ENCODE measurements at regions not wholly inside any gene's neighbourhood (a gene's known extent, or its start where the extent isn't known, plus 50 kb on each side); places are given as distances from the start of the nearest gene placed in this dataset.

DNA sequence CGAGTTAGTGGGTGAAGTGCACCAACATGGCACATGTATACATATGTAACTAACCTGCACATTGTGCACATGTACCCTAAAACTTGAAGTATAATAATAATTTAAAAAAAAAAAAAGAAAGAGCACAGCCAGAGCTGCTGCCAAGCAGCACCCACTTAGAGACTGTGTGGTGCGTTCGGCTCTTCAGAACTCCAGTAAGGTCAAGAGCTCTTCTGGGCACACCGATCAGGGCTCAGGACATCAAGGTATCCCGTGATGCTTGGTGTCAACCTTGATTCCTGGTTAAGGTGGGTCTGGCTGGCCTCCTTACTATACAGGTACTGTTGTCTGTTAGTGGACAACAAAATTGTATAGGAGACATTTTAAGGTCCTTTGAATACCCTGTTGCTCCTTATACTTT lies 385.7 kb upstream of the AKR1E2 start:
- Histone ChIP-seq H3K4me1 (ENCODE audit: insufficient read depth, low read length) (no peaks in the 10 kb centered on the region), H3K27me3 (ENCODE audit: insufficient read depth, low read length) (no peaks in the 10 kb centered on the region), H3K4me2 (ENCODE audit: low read length) (no peak overlapping the region), H4K20me1 (ENCODE audit: insufficient read depth, low read length) (no peaks in the 10 kb centered on the region), H3K27ac (ENCODE audit: low read depth, low read length) (no peak overlapping the region), H3K79me2 (ENCODE audit: insufficient read depth, low read length) (no peaks in the 10 kb centered on the region), H3K36me3 (ENCODE audit: insufficient read depth, low read length) (no peaks in the 10 kb centered on the region), H2AFZ (ENCODE audit: low read depth, low read length) (no peak overlapping the region), H3K4me3 (ENCODE audit: insufficient read depth, low read depth, low read length) (no peak overlapping the region), H3K9me3 (ENCODE audit: insufficient read depth, low read depth, low read length) (no peaks in the 10 kb centered on the region), H3K9ac (ENCODE audit: low read length) (no peak overlapping the region)
- Mint-ChIP-seq H3K4me1 (ENCODE audit: low read depth, unreplicated experiment) (no peaks in the 10 kb centered on the region), H3K27me3 (ENCODE audit: low read depth, unreplicated experiment) (no peaks in the 10 kb centered on the region), H3K9me3 (ENCODE audit: unreplicated experiment) (peaks cover 2% of the 10 kb centered on the region), H3K27ac (ENCODE audit: unreplicated experiment) (no peak overlapping the region), H3K4me3 (ENCODE audit: unreplicated experiment) (no peak overlapping the region), H3K36me3 (ENCODE audit: low read depth, unreplicated experiment) (no peaks in the 10 kb centered on the region)
- FAIRE-seq (no peak), DNase-seq (ENCODE audit: low read depth) (no peak)
- TF ChIP-seq, protein P1, sequence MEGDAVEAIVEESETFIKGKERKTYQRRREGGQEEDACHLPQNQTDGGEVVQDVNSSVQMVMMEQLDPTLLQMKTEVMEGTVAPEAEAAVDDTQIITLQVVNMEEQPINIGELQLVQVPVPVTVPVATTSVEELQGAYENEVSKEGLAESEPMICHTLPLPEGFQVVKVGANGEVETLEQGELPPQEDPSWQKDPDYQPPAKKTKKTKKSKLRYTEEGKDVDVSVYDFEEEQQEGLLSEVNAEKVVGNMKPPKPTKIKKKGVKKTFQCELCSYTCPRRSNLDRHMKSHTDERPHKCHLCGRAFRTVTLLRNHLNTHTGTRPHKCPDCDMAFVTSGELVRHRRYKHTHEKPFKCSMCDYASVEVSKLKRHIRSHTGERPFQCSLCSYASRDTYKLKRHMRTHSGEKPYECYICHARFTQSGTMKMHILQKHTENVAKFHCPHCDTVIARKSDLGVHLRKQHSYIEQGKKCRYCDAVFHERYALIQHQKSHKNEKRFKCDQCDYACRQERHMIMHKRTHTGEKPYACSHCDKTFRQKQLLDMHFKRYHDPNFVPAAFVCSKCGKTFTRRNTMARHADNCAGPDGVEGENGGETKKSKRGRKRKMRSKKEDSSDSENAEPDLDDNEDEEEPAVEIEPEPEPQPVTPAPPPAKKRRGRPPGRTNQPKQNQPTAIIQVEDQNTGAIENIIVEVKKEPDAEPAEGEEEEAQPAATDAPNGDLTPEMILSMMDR (IDR thresholded peaks at IDR 0.05; ENCODE audit: insufficient read depth, low read depth, low read length), result no peak

DNA sequence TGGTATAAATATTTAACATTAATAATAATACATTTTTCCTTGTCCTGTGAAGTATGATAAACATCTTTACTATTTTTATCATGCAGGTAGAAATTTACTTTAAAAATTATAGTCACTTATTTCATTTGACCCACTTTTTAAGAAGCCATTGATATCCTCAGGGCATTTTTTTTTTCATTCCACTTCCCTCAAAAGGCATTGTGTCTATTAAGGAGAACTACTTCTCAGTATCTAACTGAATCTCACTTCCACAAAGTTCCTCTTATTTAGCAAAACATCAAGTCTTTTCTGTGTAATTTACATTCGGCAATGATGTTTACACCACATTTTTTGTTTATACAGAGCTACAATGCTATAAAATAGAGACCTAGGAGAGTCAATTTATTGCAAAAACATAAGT lies 388.2 kb upstream of the AKR1E2 start:
- Histone ChIP-seq H3K4me2 (ENCODE audit: low read length) (no peak overlapping the region), H3K4me1 (ENCODE audit: insufficient read depth, low read length) (no peaks in the 10 kb centered on the region), H3K36me3 (ENCODE audit: insufficient read depth, low read length) (no peaks in the 10 kb centered on the region), H2AFZ (ENCODE audit: low read depth, low read length) (no peak overlapping the region), H3K79me2 (ENCODE audit: insufficient read depth, low read length) (no peaks in the 10 kb centered on the region), H3K4me3 (ENCODE audit: insufficient read depth, low read depth, low read length) (no peak overlapping the region), H4K20me1 (ENCODE audit: insufficient read depth, low read length) (no peaks in the 10 kb centered on the region), H3K9me3 (ENCODE audit: insufficient read depth, low read depth, low read length) (no peaks in the 10 kb centered on the region), H3K9ac (ENCODE audit: low read length) (no peak overlapping the region), H3K27ac (ENCODE audit: low read depth, low read length) (no peak overlapping the region), H3K27me3 (ENCODE audit: insufficient read depth, low read length) (no peaks in the 10 kb centered on the region)
- no peak for FAIRE-seq
- no peak for DNase-seq (ENCODE audit: low read depth)
- no peaks in the 10 kb centered on the region for H3K36me3 Mint-ChIP-seq (ENCODE audit: low read depth, unreplicated experiment)
- H3K4me3 Mint-ChIP-seq (ENCODE audit: unreplicated experiment), result no peak overlapping the region
- H3K9me3 Mint-ChIP-seq (ENCODE audit: unreplicated experiment), result no peaks in the 10 kb centered on the region
- TF ChIP-seq, protein P1 (IDR thresholded peaks at IDR 0.05; ENCODE audit: insufficient read depth, low read depth, low read length), result no peak
- TF ChIP-seq EZH2 (IDR thresholded peaks at IDR 0.05; ENCODE audit: insufficient read depth, low read length), result no peak
- H3K27ac Mint-ChIP-seq (ENCODE audit: unreplicated experiment), result no peak overlapping the region
- H3K27me3 Mint-ChIP-seq (ENCODE audit: low read depth, unreplicated experiment), result no peaks in the 10 kb centered on the region
- no peaks in the 10 kb centered on the region for H3K4me1 Mint-ChIP-seq (ENCODE audit: low read depth, unreplicated experiment)

GRCh38 chr10:4437061-4437460 lies 388.9 kb upstream of the AKR1E2 start:
- Histone ChIP-seq H3K27ac (ENCODE audit: low read depth, low read length) (no peak overlapping the region), H2AFZ (ENCODE audit: low read depth, low read length) (no peak overlapping the region), H3K4me2 (ENCODE audit: low read length) (no peak overlapping the region), H3K9ac (ENCODE audit: low read length) (no peak overlapping the region), H3K9me3 (ENCODE audit: insufficient read depth, low read depth, low read length) (no peaks in the 10 kb centered on the region), H3K79me2 (ENCODE audit: insufficient read depth, low read length) (no peaks in the 10 kb centered on the region), H3K4me3 (ENCODE audit: insufficient read depth, low read depth, low read length) (no peak overlapping the region), H3K36me3 (ENCODE audit: insufficient read depth, low read length) (no peaks in the 10 kb centered on the region), H3K27me3 (ENCODE audit: insufficient read depth, low read length) (no peaks in the 10 kb centered on the region), H4K20me1 (ENCODE audit: insufficient read depth, low read length) (no peaks in the 10 kb centered on the region), H3K4me1 (ENCODE audit: insufficient read depth, low read length) (no peaks in the 10 kb centered on the region)
- Mint-ChIP-seq H3K4me3 (ENCODE audit: unreplicated experiment) (no peak overlapping the region), H3K27me3 (ENCODE audit: low read depth, unreplicated experiment) (no peaks in the 10 kb centered on the region), H3K9me3 (ENCODE audit: unreplicated experiment) (no peaks in the 10 kb centered on the region), H3K36me3 (ENCODE audit: low read depth, unreplicated experiment) (no peaks in the 10 kb centered on the region), H3K4me1 (ENCODE audit: low read depth, unreplicated experiment) (peaks cover 4% of the 10 kb centered on the region), H3K27ac (ENCODE audit: unreplicated experiment) (no peak overlapping the region)
- TF ChIP-seq EZH2 (IDR thresholded peaks at IDR 0.05; ENCODE audit: insufficient read depth, low read length), result no peak
- TF ChIP-seq, protein P1 (IDR thresholded peaks at IDR 0.05; ENCODE audit: insufficient read depth, low read depth, low read length), result no peak
- DNase-seq (ENCODE audit: low read depth), result no peak
- FAIRE-seq, result no peak
